HG03039 (cell line): ENCODE measurements at regions not wholly inside any gene's neighbourhood (a gene's known extent, or its start where the extent isn't known, plus 50 kb on each side); places are given as distances from the start of the nearest gene placed in this dataset.
"Not testable (repeated sequence)": the region's sequence is repeated elsewhere in the genome, so short reads cannot be mapped to it uniquely, and the experiment has no call there.

Experiments used
- ATAC-seq: cut with Tn5 transposase; IDR thresholded peaks from one replicate; pipeline ENCODE4 v1.9.1; 2021; ENCODE audit warnings: mild to moderate bottlenecking, moderate library complexity; ENCODE audit not compliant: unreplicated experiment

- ATAC-seq: no peak
Measured at GRCh38 chr16:9337308-9338032, 246.0 kb downstream of the HAPSTR1 start.

- no peak for ATAC-seq
Measured at GRCh38 chr16:9338068-9338467, 246.6 kb downstream of the HAPSTR1 start.

- no peak for ATAC-seq
Measured at GRCh38 chr16:9338510-9338909, 247.1 kb downstream of the HAPSTR1 start.

GRCh38 chr16:9340526-9341256 lies 249.2 kb downstream of the HAPSTR1 start:
- ATAC-seq: no peak

GRCh38 chr16:9343276-9343675 lies 251.8 kb downstream of the HAPSTR1 start:
- ATAC-seq: no peak

GRCh38 chr16:9344508-9344907 lies 253.1 kb downstream of the HAPSTR1 start:
- no peak for ATAC-seq

GRCh38 chr16:9345046-9345445 lies 253.6 kb downstream of the HAPSTR1 start:
- no peak for ATAC-seq

GRCh38 chr16:9345880-9346279 lies 254.4 kb downstream of the HAPSTR1 start:
- no peak for ATAC-seq

- no peak for ATAC-seq
Measured at GRCh38 chr16:9348912-9349311, 257.5 kb downstream of the HAPSTR1 start.

GRCh38 chr16:9349373-9349960 lies 258.0 kb downstream of the HAPSTR1 start:
- not testable (repeated sequence) for ATAC-seq

- ATAC-seq: not testable (repeated sequence)
Measured at GRCh38 chr16:9350119-9350799, 258.8 kb downstream of the HAPSTR1 start.

- ATAC-seq: no peak
Measured at GRCh38 chr16:9351440-9351839, 260.0 kb downstream of the HAPSTR1 start.

GRCh38 chr16:9351841-9352434 lies 260.5 kb downstream of the HAPSTR1 start:
- no peak for ATAC-seq

- no peak for ATAC-seq
Measured at GRCh38 chr16:9357829-9358228, 266.4 kb downstream of the HAPSTR1 start.

GRCh38 chr16:9360075-9360474 lies 268.6 kb downstream of the HAPSTR1 start:
- ATAC-seq: no peak

GRCh38 chr16:9362050-9362449 lies 270.6 kb downstream of the HAPSTR1 start:
- no peak for ATAC-seq

- ATAC-seq: no peak
Measured at GRCh38 chr16:9362604-9363003, 271.2 kb downstream of the HAPSTR1 start.

GRCh38 chr16:9363520-9363919 lies 272.1 kb downstream of the HAPSTR1 start:
- no peak for ATAC-seq

- ATAC-seq: no peak
Measured at GRCh38 chr16:9364721-9365369, 273.4 kb downstream of the HAPSTR1 start.

- ATAC-seq: no peak
Measured at GRCh38 chr16:9365370-9365728, 273.9 kb downstream of the HAPSTR1 start.
